Mesendoderm (in vitro differentiated cells): ENCODE measurements at regions not wholly inside any gene's neighbourhood (a gene's known extent, or its start where the extent isn't known, plus 50 kb on each side); places are given as distances from the start of the nearest gene placed in this dataset.
"Not testable (repeated sequence)": the region's sequence is repeated elsewhere in the genome, so short reads cannot be mapped to it uniquely, and the experiment has no call there.

Experiments used
- DNase-seq: peaks from one replicate; pipeline ENCODE4 v3.0.0; 2013
- H2AK5ac ChIP-seq: 2 replicates; pipeline ENCODE4 v1.6.1; 2013; ENCODE audit warnings: low read length, inconsistent platforms
- H2BK120ac ChIP-seq: 2 replicates; pipeline ENCODE4 v1.6.1; 2013; ENCODE audit warnings: low read depth, mild to moderate bottlenecking, low read length, moderate library complexity, mixed read lengths
- H2BK15ac ChIP-seq: replicated peaks from 2 replicates; pipeline ENCODE4 v1.6.1; 2013; ENCODE audit warnings: low read depth, mild to moderate bottlenecking, moderate library complexity
- H2BK5ac ChIP-seq: 2 replicates; pipeline ENCODE4 v1.6.1; 2013; ENCODE audit warnings: low read length, inconsistent platforms
- H3K18ac ChIP-seq: 2 replicates; pipeline ENCODE4 v1.6.1; 2013; ENCODE audit warnings: mild to moderate bottlenecking, low read length, mixed read lengths
- H3K23ac ChIP-seq: one replicate; pipeline ENCODE4 v1.6.1; 2013; ENCODE audit warnings: low read length
- H3K27ac ChIP-seq: 2 replicates; pipeline ENCODE4 v1.5.1; 2013; ENCODE audit warnings: low read depth, mild to moderate bottlenecking, inconsistent platforms, low read length, moderate library complexity
- H3K27me3 ChIP-seq: 2 replicates; pipeline ENCODE4 v1.6.1; 2013; ENCODE audit warnings: low read length, control low read depth, mild to moderate bottlenecking, inconsistent platforms; ENCODE audit not compliant: insufficient read depth, poor library complexity
- H3K36me3 ChIP-seq: 2 replicates; pipeline ENCODE4 v1.6.1; 2013; ENCODE audit warnings: low read length, inconsistent platforms; ENCODE audit not compliant: control insufficient read depth, insufficient read depth
- H3K4ac ChIP-seq: one replicate; pipeline ENCODE4 v1.6.1; 2013; ENCODE audit warnings: low read depth, mild to moderate bottlenecking, low read length, moderate library complexity
- H3K4me1 ChIP-seq: 2 replicates; pipeline ENCODE4 v1.6.1; 2013; ENCODE audit warnings: low read depth, low read length, inconsistent platforms; ENCODE audit not compliant: control insufficient read depth
- H3K4me2 ChIP-seq: 2 replicates; pipeline ENCODE4 v1.6.1; 2013; ENCODE audit warnings: low read length
- H3K4me3 ChIP-seq: 2 replicates; pipeline ENCODE4 v1.5.1; 2013; ENCODE audit warnings: mild to moderate bottlenecking, low read length
- H3K56ac ChIP-seq: one replicate; pipeline ENCODE4 v1.6.1; 2013; ENCODE audit warnings: low read length
- H3K79me1 ChIP-seq: 2 replicates; pipeline ENCODE4 v1.6.1; 2013; ENCODE audit warnings: low read length, inconsistent platforms
- H3K79me2 ChIP-seq: 2 replicates; pipeline ENCODE4 v1.6.1; 2013; ENCODE audit warnings: mild to moderate bottlenecking, low read length; ENCODE audit not compliant: control insufficient read depth, insufficient read depth
- H3K9ac ChIP-seq: 2 replicates; pipeline ENCODE4 v1.6.1; 2013; ENCODE audit warnings: low read length, inconsistent platforms
- H4K5ac ChIP-seq: one replicate; pipeline ENCODE4 v1.6.1; 2013; ENCODE audit warnings: low read length
- H4K8ac ChIP-seq: one replicate; pipeline ENCODE4 v1.6.1; 2013; ENCODE audit warnings: low read depth, mild to moderate bottlenecking, control low read depth, low read length, moderate library complexity
- WGBS: extraction: QIAGEN DNeasy Blood & Tissue Kit; methylation state at CpG from one replicate; pipeline ENCODE4 v1.1.7; 2013; ENCODE audit warnings: low lambda C conversion rate, missing lambda C conversion rate; ENCODE audit not compliant: insufficient coverage; ENCODE audit errors: extremely low coverage; 5-methylcytosine and 5-hydroxymethylcytosine counted together

GRCh38 chr12:73984552-73984951 is 553.1 kb upstream of the ATXN7L3B start:
- no peak overlapping the region for H3K9ac ChIP-seq
- H4K8ac ChIP-seq = no peak overlapping the region
- no peaks in the 10 kb centered on the region for H3K4me1 ChIP-seq
- H3K4me2 ChIP-seq = no peak overlapping the region
- H4K5ac ChIP-seq = no peak overlapping the region
- no peak overlapping the region for H2BK5ac ChIP-seq
- WGBS = no CpG with 5 or more reads among the region's 1 CpG
- no peaks in the 10 kb centered on the region for H3K79me2 ChIP-seq
- H3K79me1 ChIP-seq = no peaks in the 10 kb centered on the region
- no peak overlapping the region for H3K4me3 ChIP-seq
- no peak overlapping the region for H3K4ac ChIP-seq
- H3K27me3 ChIP-seq = no peaks in the 10 kb centered on the region
- H3K27ac ChIP-seq = no peak overlapping the region
- H2BK15ac ChIP-seq = no peak overlapping the region
- H3K56ac ChIP-seq = no peak overlapping the region
- peak; percentile 1 for DNase-seq
- H2BK120ac ChIP-seq = no peak overlapping the region
- no peak overlapping the region for H2AK5ac ChIP-seq
- H3K36me3 ChIP-seq = no peaks in the 10 kb centered on the region
- H3K18ac ChIP-seq = no peak overlapping the region
- H3K23ac ChIP-seq = no peak overlapping the region

- Histone ChIP-seq H3K27me3 (no peaks in the 10 kb centered on the region), H3K79me1 (no peaks in the 10 kb centered on the region), H3K27ac (no peak overlapping the region), H3K4me2 (no peak overlapping the region), H2BK15ac (no peak overlapping the region), H2BK5ac (no peak overlapping the region), H3K56ac (no peak overlapping the region), H3K4ac (no peak overlapping the region), H4K5ac (no peak overlapping the region), H3K4me1 (no peaks in the 10 kb centered on the region), H2BK120ac (no peak overlapping the region), H3K18ac (no peak overlapping the region), H4K8ac (no peak overlapping the region), H3K9ac (no peak overlapping the region), H3K79me2 (no peaks in the 10 kb centered on the region), H3K4me3 (no peak overlapping the region), H3K23ac (no peak overlapping the region), H2AK5ac (no peak overlapping the region), H3K36me3 (no peaks in the 10 kb centered on the region)
- WGBS = no CpG with 5 or more reads among the region's 3 CpGs
- DNase-seq = no peak
Observed at GRCh38 chr12:73991138-73991537, 546.5 kb upstream of the ATXN7L3B start.

GRCh38 chr12:73998894-73999293 is 538.7 kb upstream of the ATXN7L3B start:
- H3K4ac ChIP-seq = no peak overlapping the region
- no peaks in the 10 kb centered on the region for H3K27me3 ChIP-seq
- DNase-seq = no peak
- WGBS = no CpG with 5 or more reads among the region's 1 CpG
- H4K5ac ChIP-seq = no peak overlapping the region
- no peak overlapping the region for H3K27ac ChIP-seq
- no peak overlapping the region for H3K9ac ChIP-seq
- no peak overlapping the region for H2BK5ac ChIP-seq
- H4K8ac ChIP-seq = no peak overlapping the region
- H2AK5ac ChIP-seq = no peak overlapping the region
- H3K56ac ChIP-seq = no peak overlapping the region
- H3K4me3 ChIP-seq = no peak overlapping the region
- H3K79me2 ChIP-seq = no peaks in the 10 kb centered on the region
- no peak overlapping the region for H3K23ac ChIP-seq
- H3K4me2 ChIP-seq = no peak overlapping the region
- H2BK15ac ChIP-seq = no peak overlapping the region
- no peaks in the 10 kb centered on the region for H3K4me1 ChIP-seq
- no peaks in the 10 kb centered on the region for H3K36me3 ChIP-seq
- H2BK120ac ChIP-seq = no peak overlapping the region
- H3K79me1 ChIP-seq = no peaks in the 10 kb centered on the region
- no peak overlapping the region for H3K18ac ChIP-seq

GRCh38 chr12:74015118-74015517 is 522.5 kb upstream of the ATXN7L3B start:
- H2AK5ac ChIP-seq = no peak overlapping the region
- no peak overlapping the region for H3K27ac ChIP-seq
- no peak overlapping the region for H3K18ac ChIP-seq
- H3K27me3 ChIP-seq = no peaks in the 10 kb centered on the region
- H2BK15ac ChIP-seq = no peak overlapping the region
- H3K79me1 ChIP-seq = no peaks in the 10 kb centered on the region
- no peak overlapping the region for H2BK5ac ChIP-seq
- no peak overlapping the region for H2BK120ac ChIP-seq
- no peaks in the 10 kb centered on the region for H3K36me3 ChIP-seq
- H3K9ac ChIP-seq = no peak overlapping the region
- H3K56ac ChIP-seq = no peak overlapping the region
- H4K5ac ChIP-seq = no peak overlapping the region
- DNase-seq = no peak
- H3K4me3 ChIP-seq = no peak overlapping the region
- H3K4me2 ChIP-seq = no peak overlapping the region
- no peaks in the 10 kb centered on the region for H3K79me2 ChIP-seq
- H3K4me1 ChIP-seq = no peaks in the 10 kb centered on the region
- H4K8ac ChIP-seq = no peak overlapping the region
- no peak overlapping the region for H3K4ac ChIP-seq
- WGBS = no CpG with 5 or more reads among the region's 5 CpGs
- no peak overlapping the region for H3K23ac ChIP-seq

GRCh38 chr12:74016324-74016723 is 521.3 kb upstream of the ATXN7L3B start:
- not testable (repeated sequence) for H3K4me3 ChIP-seq, H2BK120ac ChIP-seq, H3K56ac ChIP-seq, H3K27ac ChIP-seq, H2BK5ac ChIP-seq, H3K23ac ChIP-seq, H3K4ac ChIP-seq, H3K18ac ChIP-seq, H4K8ac ChIP-seq, H2AK5ac ChIP-seq, H3K4me2 ChIP-seq, DNase-seq, H2BK15ac ChIP-seq, H3K9ac ChIP-seq, H3K79me2 ChIP-seq, H3K36me3 ChIP-seq, H3K4me1 ChIP-seq, H3K79me1 ChIP-seq, H3K27me3 ChIP-seq, H4K5ac ChIP-seq
- WGBS = no CpG with 5 or more reads among the region's 5 CpGs

- no peaks in the 10 kb centered on the region for H3K79me2 ChIP-seq
Observed at GRCh38 chr12:74018849-74019248, 518.8 kb upstream of the ATXN7L3B start.

More at GRCh38 chr12:74018849-74019248, 518.8 kb upstream of the ATXN7L3B start:
- no peaks in the 10 kb centered on the region for H3K27me3 ChIP-seq
- H3K4ac ChIP-seq = no peak overlapping the region
- no CpG with 5 or more reads among the region's 1 CpG for WGBS
- H3K23ac ChIP-seq = no peak overlapping the region
- H3K9ac ChIP-seq = no peak overlapping the region
- H3K18ac ChIP-seq = no peak overlapping the region
- no peak overlapping the region for H3K56ac ChIP-seq
- H4K5ac ChIP-seq = no peak overlapping the region
- DNase-seq = no peak
- no peak overlapping the region for H3K4me3 ChIP-seq
- H2BK15ac ChIP-seq = no peak overlapping the region
- H2AK5ac ChIP-seq = no peak overlapping the region
- H3K36me3 ChIP-seq = no peaks in the 10 kb centered on the region
- H2BK120ac ChIP-seq = no peak overlapping the region
- H4K8ac ChIP-seq = no peak overlapping the region
- no peaks in the 10 kb centered on the region for H3K79me1 ChIP-seq
- no peaks in the 10 kb centered on the region for H3K4me1 ChIP-seq
- no peak overlapping the region for H2BK5ac ChIP-seq
- H3K27ac ChIP-seq = no peak overlapping the region
- no peak overlapping the region for H3K4me2 ChIP-seq
